HG02970 (cell line): ENCODE measurements at regions not wholly inside any gene's neighbourhood (a gene's known extent, or its start where the extent isn't known, plus 50 kb on each side); places are given as distances from the start of the nearest gene placed in this dataset.

Experiments
- ATAC-seq: cut with Tn5 transposase; IDR thresholded peaks from one replicate; pipeline ENCODE4 v1.9.1; 2021; ENCODE audit warnings: mild to moderate bottlenecking, moderate library complexity, moderate number of reproducible peaks; ENCODE audit not compliant: unreplicated experiment, low FRiP score

- no peak for ATAC-seq
These were observed 69.7 kb upstream of the LY86 start for GRCh38 chr6:6518631-6519427.

GRCh38 chr6:6521961-6522482 lies 66.5 kb upstream of the LY86 start:
- no peak for ATAC-seq

GRCh38 chr6:6522709-6523108 lies 65.8 kb upstream of the LY86 start:
- no peak for ATAC-seq

GRCh38 chr6:6524951-6525350 lies 63.6 kb upstream of the LY86 start:
- ATAC-seq = no peak

GRCh38 chr6:6525933-6526332 lies 62.6 kb upstream of the LY86 start:
- no peak for ATAC-seq

GRCh38 chr6:6529275-6529674 lies 59.2 kb upstream of the LY86 start:
- no peak for ATAC-seq

GRCh38 chr6:6533176-6533575 lies 55.3 kb upstream of the LY86 start:
- no peak for ATAC-seq

GRCh38 chr6:6534399-6534798 lies 54.1 kb upstream of the LY86 start:
- ATAC-seq = no peak

GRCh38 chr6:6537488-6538260 lies 50.8 kb upstream of the LY86 start:
- ATAC-seq = no peak

- no peak for ATAC-seq
These were observed 50.3 kb upstream of the LY86 start for GRCh38 chr6:6538261-6538660.
